K562 (cell line): ENCODE measurements at regions not wholly inside any gene's neighbourhood (a gene's known extent, or its start where the extent isn't known, plus 50 kb on each side); places are given as distances from the start of the nearest gene placed in this dataset.

Experiments used
- ATAC-seq: fragments of 200-7000 bp; cut with Tn5 transposase; 3 replicates; pipeline ENCODE4 v1.9.1; 2020; ENCODE audit warnings: moderate library complexity
- BruUV-seq: library from RNA; stranded (reverse); fragments of 400-500 nt; replicated peaks from 2 replicates; lab custom pipeline; 2021; lab: Mats Ljungman, UMichigan
- CTCF ChIA-PET: fragments of 300-600 bp; formaldehyde crosslinking; extraction: SDS; loops from one replicate; lab custom pipeline; 2021; ENCODE audit warnings: low intra/inter-chr PET ratio; lab: Yijun Ruan, JAX
- POLR2A ChIA-PET: fragments of 300-600, 350-650 bp; sonication (Branson Sonifier 250); formaldehyde crosslinking; extraction: SDS; loops from one replicate; lab custom pipeline; 2021; ENCODE audit warnings: antibody characterized with exemption, inconsistent platforms; lab: Yijun Ruan, JAX
- DNase-seq, 4 experiments: peaks; one replicate each; pipeline versions ENCODE4 v3.0.0 to v3.0.0-alpha.2; 2011 to 2018; ENCODE audit warnings: low spot score in 3 of 4, mixed read lengths in 3 of 4; ENCODE audit errors: extremely low read depth in 1 of 4
- FAIRE-seq: peaks from 2 replicates; lab custom pipeline; 2011; peaks lifted over from hg19 to GRCh38; lab: Jason Lieb, UNC
- H2AFZ ChIP-seq: 2 replicates; pipeline ENCODE4 v1.6.0; 2011; ENCODE audit warnings: low read depth, low read length, control low read depth, inconsistent platforms
- H3K27ac ChIP-seq: fragments of 200-600 bp; 3 replicates; pipeline ENCODE4 v1.8.0; 2011; ENCODE audit warnings: low read depth, mild to moderate bottlenecking, control low read depth, inconsistent platforms, low read length, moderate library complexity, mixed read lengths; ENCODE audit errors: extremely low read depth
- H3K27me3 ChIP-seq, 2 experiments: fragments of 300-600 bp in 1 of 2; 2 replicates in 1 of 2; 3 replicates in 1 of 2; pipeline versions ENCODE4 v1.6.0 to v1.8.0; 2011; ENCODE audit warnings: inconsistent platforms in 2 of 2, low read length in 2 of 2, mild to moderate bottlenecking in 1 of 2, mixed read lengths in 1 of 2, moderate library complexity in 1 of 2; ENCODE audit not compliant: control insufficient read depth in 2 of 2, insufficient read depth in 2 of 2
- H3K36me3 ChIP-seq: fragments of 300-600 bp; 3 replicates; pipeline ENCODE4 v1.8.0; 2011; ENCODE audit warnings: mild to moderate bottlenecking, low read length, inconsistent platforms; ENCODE audit not compliant: control insufficient read depth, insufficient read depth
- H3K4me1 ChIP-seq, 2 experiments: fragments of 200-600 bp in 1 of 2; replicated peaks in 1 of 2; 2 replicates in 1 of 2; 3 replicates in 1 of 2; pipeline versions ENCODE4 v1.5.1 to v1.8.0; 2011; ENCODE audit warnings: inconsistent platforms in 2 of 2, low read length in 2 of 2, mild to moderate bottlenecking in 1 of 2, mixed read lengths in 1 of 2, moderate library complexity in 1 of 2; ENCODE audit not compliant: control insufficient read depth in 2 of 2, insufficient read depth in 2 of 2
- H3K4me2 ChIP-seq: 2 replicates; pipeline ENCODE4 v1.6.1; 2011; ENCODE audit warnings: low read length, control low read depth, inconsistent platforms, mixed read lengths; ENCODE audit not compliant: insufficient read depth
- H3K4me3 ChIP-seq: fragments of 200-600 bp; sonication (generic), shearing (Covaris generic); 2 replicates; pipeline ENCODE4 v1.5.1; 2016; ENCODE audit warnings: control low read depth, inconsistent platforms
- H3K79me2 ChIP-seq: fragments of 200-600 bp; 3 replicates; pipeline ENCODE4 v1.8.0; 2011; ENCODE audit warnings: low read length, inconsistent platforms; ENCODE audit not compliant: control insufficient read depth, insufficient read depth
- H3K9ac ChIP-seq, 2 experiments: 2 replicates each; pipeline versions ENCODE4 v1.6.0 to v1.6.1; 2011; ENCODE audit warnings: low read depth in 2 of 2, low read length in 2 of 2, control low read depth in 1 of 2, inconsistent platforms in 1 of 2, mild to moderate bottlenecking in 1 of 2, mixed read lengths in 1 of 2; ENCODE audit not compliant: insufficient read depth in 1 of 2
- H3K9me1 ChIP-seq: one replicate; pipeline ENCODE4 v1.6.0; 2011; ENCODE audit warnings: inconsistent platforms, mild to moderate bottlenecking, low read length, moderate library complexity; ENCODE audit not compliant: control insufficient read depth, insufficient read depth
- H3K9me3 ChIP-seq: replicated peaks from 2 replicates; pipeline ENCODE4 v1.5.1; 2011; ENCODE audit warnings: low read depth, low read length, inconsistent platforms; ENCODE audit not compliant: control insufficient read depth, insufficient read depth
- H4K20me1 ChIP-seq: replicated peaks from 2 replicates; pipeline ENCODE4 v1.6.1; 2011; ENCODE audit warnings: low read length, inconsistent platforms, mixed read lengths; ENCODE audit not compliant: control insufficient read depth, insufficient read depth
- C11orf30 ChIP-seq: fragments of 450-650 bp; IDR thresholded peaks from 2 replicates; pipeline ENCODE4 v1.6.1; 2016; ENCODE audit warnings: low read depth, mild to moderate bottlenecking
- CXXC5 ChIP-seq: fragments of 250-450 bp; sonication (Bioruptor Pico); IDR thresholded peaks from 2 replicates; pipeline ENCODE4 v1.8.0; 2022; ENCODE audit warnings: inconsistent platforms, mild to moderate bottlenecking, moderate library complexity
- ELF2 ChIP-seq: fragments of 250-450 bp; sonication (Bioruptor Pico); IDR thresholded peaks from 2 replicates; pipeline ENCODE4 v1.5.0; 2021; ENCODE audit warnings: mild to moderate bottlenecking
- HDAC6 ChIP-seq: IDR thresholded peaks from 2 replicates; pipeline ENCODE4 v1.6.1; 2012; ENCODE audit warnings: low read depth, mild to moderate bottlenecking, control low read depth, inconsistent platforms, low read length, moderate library complexity
- HNRNPLL ChIP-seq: fragments of 200-400 bp; formaldehyde crosslinking; IDR thresholded peaks from 2 replicates; pipeline ENCODE4 v1.6.1; 2017; ENCODE audit warnings: low read length, low read depth, mild to moderate bottlenecking; ENCODE audit not compliant: poor library complexity, severe bottlenecking
- MAFG ChIP-seq: fragments of 450-650 bp; conservative IDR thresholded peaks from 2 replicates; pipeline ENCODE4 v1.6.1; 2016; ENCODE audit warnings: missing genetic modification characterization, missing compliant biosample characterization
- MAFK ChIP-seq: IDR thresholded peaks from 2 replicates; pipeline ENCODE4 v1.6.1; 2011; ENCODE audit warnings: low read length, improper control_type of control experiment
- ZNF175 ChIP-seq: fragments of 200-800 bp; sonication (Bioruptor generic); IDR thresholded peaks from 2 replicates; pipeline ENCODE4 v1.6.1; 2016; ENCODE audit warnings: low read depth, mild to moderate bottlenecking, missing genetic modification characterization, missing compliant biosample characterization
- ZNF316 ChIP-seq: fragments of 450-650 bp; IDR thresholded peaks from 2 replicates; pipeline ENCODE4 v1.6.1; 2016
- WGBS: fragments of 100-300 bp; shearing (Covaris generic); methylation state at CpG from one replicate; pipeline ENCODE4 v1.1.6; 2016; ENCODE audit warnings: low coverage, mixed read lengths; ENCODE audit not compliant: insufficient coverage; ENCODE audit errors: missing lambda C conversion rate; 5-methylcytosine and 5-hydroxymethylcytosine counted together
- in situ Hi-C: fragments of 300-500 bp; cut with MboI; formaldehyde crosslinking; loops from 4 replicates; pipeline ENCODE4 v1.15.0; 2018; ENCODE audit warnings: inconsistent platforms, mixed read lengths
- intact Hi-C: fragments of 100-400 bp; cut with micrococcal nuclease; formaldehyde crosslinking; loops from 2 replicates; pipeline ENCODE4 v1.14.2; 2022

DNA sequence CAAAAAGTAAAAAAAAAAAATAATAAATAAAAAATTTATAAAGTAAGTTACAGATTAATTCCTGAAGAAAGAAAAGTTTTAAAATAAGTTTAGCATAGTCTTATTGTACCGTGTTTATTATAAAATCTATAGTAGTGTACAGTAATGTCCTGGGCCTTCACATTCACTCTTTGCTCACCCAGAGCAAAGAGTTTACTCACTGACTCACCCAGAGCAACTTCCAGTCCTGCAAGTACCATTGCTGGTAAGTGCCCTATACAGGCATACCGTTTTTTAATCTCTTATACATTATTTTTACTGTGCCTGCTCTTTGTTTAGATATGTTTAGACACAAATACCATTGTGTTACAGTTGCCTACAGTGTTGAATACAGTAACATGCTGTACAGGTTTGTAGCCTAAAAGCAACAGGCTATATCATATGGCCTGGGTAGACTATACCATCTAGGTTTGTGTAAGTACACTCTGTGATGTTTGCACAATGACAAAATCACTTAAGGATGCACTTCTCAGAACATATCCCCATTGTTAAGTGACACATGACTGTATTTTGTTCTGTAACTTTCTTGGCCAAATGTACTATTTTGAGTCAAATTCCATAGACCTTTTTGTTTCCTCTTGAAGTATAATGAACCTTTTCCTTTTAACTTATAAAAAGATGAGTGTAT is 199.0 kb upstream of the NUDT6 start:
- H3K27me3 ChIP-seq, result no peaks in the 10 kb centered on the region
- ATAC-seq (no peak), DNase-seq (no peak), FAIRE-seq (no peak)
- POLR2A ChIA-PET, result interaction anchor here (0.7 kb wide), 1 partner anchor 40 kb away, joined by 3 read pairs; no protein-coding TSS in a partner anchor
- 87% methylated on average over 2 of the region's 2 CpGs for WGBS
- no peaks in the 10 kb centered on the region for H3K4me1 ChIP-seq
- no peak for TF ChIP-seq HDAC6
- no peaks in the 10 kb centered on the region for H4K20me1 ChIP-seq
- no peaks in the 10 kb centered on the region for H3K79me2 ChIP-seq
- in situ Hi-C loops, result no loop called here
- H3K9ac ChIP-seq, result no peak overlapping the region
- intact Hi-C loops, result no loop called here
- no peaks in the 10 kb centered on the region for H3K9me1 ChIP-seq
- H3K4me3 ChIP-seq, result no peak overlapping the region
- no peaks in the 10 kb centered on the region for H3K9me3 ChIP-seq
- peaks cover 8% of the 10 kb centered on the region for H3K36me3 ChIP-seq
- H2AFZ ChIP-seq, result no peak overlapping the region
- H3K4me2 ChIP-seq, result no peak overlapping the region
- no peak overlapping the region for H3K27ac ChIP-seq
- BruUV-seq, result no TSS peak
- CTCF ChIA-PET, result no interaction called here

DNA sequence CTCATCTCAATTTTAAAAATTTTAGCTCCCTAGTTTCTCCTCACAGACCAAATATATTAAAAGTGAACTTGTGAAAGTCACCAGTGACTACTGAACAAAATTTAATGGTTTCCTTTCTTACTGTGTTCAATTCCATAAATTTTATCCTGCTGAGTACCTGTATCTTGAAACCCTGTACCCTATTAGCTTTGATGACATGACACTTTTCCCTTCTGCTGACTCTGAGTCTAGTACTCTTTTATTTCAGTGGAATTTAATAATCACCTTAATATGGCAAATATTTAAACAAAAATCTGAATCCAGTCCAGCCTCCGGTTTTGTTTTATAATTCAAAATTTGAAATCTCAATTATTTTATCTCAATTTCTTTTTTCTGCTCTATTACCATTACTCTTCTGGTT is 203.1 kb upstream of the NUDT6 start:
- Histone ChIP-seq H3K9ac (no peak overlapping the region), H3K36me3 (peaks cover 7% of the 10 kb centered on the region; the same call in 2 of the 3 replicates), H3K9me1 (no peaks in the 10 kb centered on the region), H4K20me1 (no peaks in the 10 kb centered on the region), H2AFZ (no peak overlapping the region), H3K4me1 (no peaks in the 10 kb centered on the region), H3K4me3 (no peak overlapping the region), H3K27ac (no peak overlapping the region), H3K27me3 (no peaks in the 10 kb centered on the region), H3K79me2 (no peaks in the 10 kb centered on the region), H3K9me3 (no peaks in the 10 kb centered on the region), H3K4me2 (no peak overlapping the region)
- ChIA-PET POLR2A (no interaction called here), CTCF (no interaction called here)
- in situ Hi-C loops (no loop called here), intact Hi-C loops (no loop called here)
- TF ChIP-seq MAFK, result peak; percentile 16; the same call in 1 of the 2 replicates
- peak; percentile 46 for TF ChIP-seq MAFG
- TF ChIP-seq ZNF316, result peak; percentile 66
- TF ChIP-seq ZNF175 (CRISPR knock-in tag), result no peak
- no peak for TF ChIP-seq CXXC5 (CRISPR knock-in tag)
- peak; percentile 33 for TF ChIP-seq C11orf30
- TF ChIP-seq ELF2 (CRISPR knock-in tag), result no peak
- no peak for TF ChIP-seq HNRNPLL
- no TSS peak for BruUV-seq
- FAIRE-seq (no peak), DNase-seq (no peak), ATAC-seq (no peak)
- WGBS, result 93% methylated on average over 1 of the region's 1 CpG
